Neural cell (in vitro differentiated cells): ENCODE measurements at regions not wholly inside any gene's neighbourhood (a gene's known extent, or its start where the extent isn't known, plus 50 kb on each side); places are given as distances from the start of the nearest gene placed in this dataset.

ENCODE experiments used
- EP300 ChIP-seq: fragments of 450-650 bp; conservative IDR thresholded peaks from 2 replicates; pipeline ENCODE4 v1.6.1; 2014; ENCODE audit warnings: antibody characterized with exemption, mild to moderate bottlenecking, moderate library complexity; ENCODE audit not compliant: poor library complexity, severe bottlenecking
- EZH2 ChIP-seq: fragments of 200-600, 300-800 bp; shearing (Covaris generic), sonication (generic); IDR thresholded peaks from 2 replicates; pipeline ENCODE4 v1.6.1; 2014; ENCODE audit warnings: antibody characterized with exemption, low read length, borderline replicate concordance, mild to moderate bottlenecking; ENCODE audit not compliant: insufficient read depth, poor library complexity, severe bottlenecking
- MXI1 ChIP-seq: fragments of 450-650 bp; conservative IDR thresholded peaks from 2 replicates; pipeline ENCODE4 v1.6.1; 2014; ENCODE audit warnings: antibody characterized with exemption, mild to moderate bottlenecking; ENCODE audit not compliant: poor library complexity, severe bottlenecking
- SMC3 ChIP-seq: fragments of 450-650 bp; conservative IDR thresholded peaks from 2 replicates; pipeline ENCODE4 v1.6.1; 2014; ENCODE audit warnings: antibody characterized with exemption, mild to moderate bottlenecking, moderate library complexity; ENCODE audit not compliant: poor library complexity
- TAF1 ChIP-seq: IDR thresholded peaks from 2 replicates; pipeline ENCODE4 v1.6.1; 2012; ENCODE audit warnings: low read depth
- TF ChIP-seq, protein P1 (sequence below): IDR thresholded peaks from 2 replicates; pipeline ENCODE4 v1.6.1; 2012; ENCODE audit warnings: borderline replicate concordance
- TF ChIP-seq, protein P2 (sequence below): fragments of 450-650 bp; IDR thresholded peaks from 2 replicates; pipeline ENCODE4 v1.5.1; 2014; ENCODE audit warnings: antibody characterized with exemption, mild to moderate bottlenecking, moderate library complexity; ENCODE audit not compliant: poor library complexity, severe bottlenecking

DNA sequence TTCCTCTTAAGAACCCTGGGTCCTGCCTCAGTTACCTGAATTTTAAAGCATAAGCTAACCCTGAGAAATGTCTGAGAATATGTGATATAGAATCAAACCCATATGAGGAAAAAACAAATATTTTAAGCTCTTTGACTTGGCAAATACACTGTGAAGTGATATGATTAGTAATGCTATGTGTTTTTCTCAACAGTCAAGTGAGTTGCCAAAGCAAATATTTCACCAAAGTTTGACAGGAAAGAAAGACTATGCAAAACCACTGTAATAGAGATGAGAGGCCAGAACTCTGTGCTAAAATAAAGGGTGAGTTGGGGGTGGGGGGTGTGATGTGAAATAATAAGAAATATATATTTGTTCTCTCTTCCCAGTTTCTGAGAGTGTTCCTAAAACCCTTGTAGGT lies 613.5 kb upstream of the CCDC179 start:
- TF ChIP-seq, protein P1, sequence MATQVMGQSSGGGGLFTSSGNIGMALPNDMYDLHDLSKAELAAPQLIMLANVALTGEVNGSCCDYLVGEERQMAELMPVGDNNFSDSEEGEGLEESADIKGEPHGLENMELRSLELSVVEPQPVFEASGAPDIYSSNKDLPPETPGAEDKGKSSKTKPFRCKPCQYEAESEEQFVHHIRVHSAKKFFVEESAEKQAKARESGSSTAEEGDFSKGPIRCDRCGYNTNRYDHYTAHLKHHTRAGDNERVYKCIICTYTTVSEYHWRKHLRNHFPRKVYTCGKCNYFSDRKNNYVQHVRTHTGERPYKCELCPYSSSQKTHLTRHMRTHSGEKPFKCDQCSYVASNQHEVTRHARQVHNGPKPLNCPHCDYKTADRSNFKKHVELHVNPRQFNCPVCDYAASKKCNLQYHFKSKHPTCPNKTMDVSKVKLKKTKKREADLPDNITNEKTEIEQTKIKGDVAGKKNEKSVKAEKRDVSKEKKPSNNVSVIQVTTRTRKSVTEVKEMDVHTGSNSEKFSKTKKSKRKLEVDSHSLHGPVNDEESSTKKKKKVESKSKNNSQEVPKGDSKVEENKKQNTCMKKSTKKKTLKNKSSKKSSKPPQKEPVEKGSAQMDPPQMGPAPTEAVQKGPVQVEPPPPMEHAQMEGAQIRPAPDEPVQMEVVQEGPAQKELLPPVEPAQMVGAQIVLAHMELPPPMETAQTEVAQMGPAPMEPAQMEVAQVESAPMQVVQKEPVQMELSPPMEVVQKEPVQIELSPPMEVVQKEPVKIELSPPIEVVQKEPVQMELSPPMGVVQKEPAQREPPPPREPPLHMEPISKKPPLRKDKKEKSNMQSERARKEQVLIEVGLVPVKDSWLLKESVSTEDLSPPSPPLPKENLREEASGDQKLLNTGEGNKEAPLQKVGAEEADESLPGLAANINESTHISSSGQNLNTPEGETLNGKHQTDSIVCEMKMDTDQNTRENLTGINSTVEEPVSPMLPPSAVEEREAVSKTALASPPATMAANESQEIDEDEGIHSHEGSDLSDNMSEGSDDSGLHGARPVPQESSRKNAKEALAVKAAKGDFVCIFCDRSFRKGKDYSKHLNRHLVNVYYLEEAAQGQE, result no peak
- no peak for TF ChIP-seq EZH2
- TF ChIP-seq TAF1, result no peak
- no peak for TF ChIP-seq EP300
- TF ChIP-seq, protein P2, sequence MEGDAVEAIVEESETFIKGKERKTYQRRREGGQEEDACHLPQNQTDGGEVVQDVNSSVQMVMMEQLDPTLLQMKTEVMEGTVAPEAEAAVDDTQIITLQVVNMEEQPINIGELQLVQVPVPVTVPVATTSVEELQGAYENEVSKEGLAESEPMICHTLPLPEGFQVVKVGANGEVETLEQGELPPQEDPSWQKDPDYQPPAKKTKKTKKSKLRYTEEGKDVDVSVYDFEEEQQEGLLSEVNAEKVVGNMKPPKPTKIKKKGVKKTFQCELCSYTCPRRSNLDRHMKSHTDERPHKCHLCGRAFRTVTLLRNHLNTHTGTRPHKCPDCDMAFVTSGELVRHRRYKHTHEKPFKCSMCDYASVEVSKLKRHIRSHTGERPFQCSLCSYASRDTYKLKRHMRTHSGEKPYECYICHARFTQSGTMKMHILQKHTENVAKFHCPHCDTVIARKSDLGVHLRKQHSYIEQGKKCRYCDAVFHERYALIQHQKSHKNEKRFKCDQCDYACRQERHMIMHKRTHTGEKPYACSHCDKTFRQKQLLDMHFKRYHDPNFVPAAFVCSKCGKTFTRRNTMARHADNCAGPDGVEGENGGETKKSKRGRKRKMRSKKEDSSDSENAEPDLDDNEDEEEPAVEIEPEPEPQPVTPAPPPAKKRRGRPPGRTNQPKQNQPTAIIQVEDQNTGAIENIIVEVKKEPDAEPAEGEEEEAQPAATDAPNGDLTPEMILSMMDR, result no peak
- no peak for TF ChIP-seq MXI1
- TF ChIP-seq SMC3, result no peak
